ELR (cell line): ENCODE measurements at regions not wholly inside any gene's neighbourhood (a gene's known extent, or its start where the extent isn't known, plus 50 kb on each side); places are given as distances from the start of the nearest gene placed in this dataset.
"Not testable (repeated sequence)": the region's sequence is repeated elsewhere in the genome, so short reads cannot be mapped to it uniquely, and the experiment has no call there.

Experiments used
- DNase-seq: peaks from one replicate; pipeline ENCODE4 v3.0.0-alpha.2; 2015; ENCODE audit warnings: low read depth

GRCh38 chr11:100531290-100531689 is 155.8 kb upstream of the ARHGAP42 start:
- DNase-seq = not testable (repeated sequence)

GRCh38 chr11:100536979-100537378 is 150.1 kb upstream of the ARHGAP42 start:
- DNase-seq = no peak

GRCh38 chr11:100543386-100543785 is 143.7 kb upstream of the ARHGAP42 start:
- DNase-seq = no peak

DNA sequence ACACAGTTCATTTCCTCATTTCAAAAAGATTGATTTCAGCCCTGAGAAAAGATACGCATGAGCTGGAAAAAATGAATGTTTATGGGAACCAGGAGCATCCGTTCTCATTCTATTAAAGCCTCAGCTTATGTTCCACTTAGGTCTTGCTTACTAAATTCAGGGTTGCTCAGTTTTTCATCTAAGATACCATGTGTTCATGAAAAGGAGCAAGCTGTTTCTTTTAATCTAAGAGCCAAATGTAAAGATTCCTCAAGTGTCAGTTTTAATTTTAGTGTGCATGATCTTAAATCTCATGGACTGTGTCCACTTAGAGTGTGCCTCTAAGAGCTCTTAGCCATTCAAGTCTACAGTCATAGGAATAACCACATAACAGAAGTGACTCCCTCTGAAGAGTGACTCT is 141.5 kb upstream of the ARHGAP42 start:
- DNase-seq = no peak

GRCh38 chr11:100545970-100546369 is 141.1 kb upstream of the ARHGAP42 start:
- DNase-seq = no peak

DNA sequence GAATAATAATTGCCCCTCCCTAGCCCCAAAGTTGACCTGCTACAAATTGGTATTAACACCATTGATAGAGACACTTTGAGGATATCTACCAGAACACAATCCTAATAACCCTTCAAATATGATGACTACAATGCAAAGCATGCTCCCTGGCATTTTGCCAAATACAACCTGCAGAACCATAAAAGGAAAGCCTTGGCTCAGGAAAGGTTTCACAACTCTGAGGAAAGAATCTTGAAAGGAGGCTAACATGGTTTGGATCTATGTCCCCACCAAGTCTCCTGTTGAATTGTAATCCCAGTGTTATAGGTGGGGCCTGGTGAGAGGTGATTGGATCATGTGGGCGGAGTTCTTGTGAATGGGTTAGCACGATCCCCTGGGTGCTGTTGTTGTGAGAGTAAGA is 140.4 kb upstream of the ARHGAP42 start:
- DNase-seq = peak; percentile 42

DNA sequence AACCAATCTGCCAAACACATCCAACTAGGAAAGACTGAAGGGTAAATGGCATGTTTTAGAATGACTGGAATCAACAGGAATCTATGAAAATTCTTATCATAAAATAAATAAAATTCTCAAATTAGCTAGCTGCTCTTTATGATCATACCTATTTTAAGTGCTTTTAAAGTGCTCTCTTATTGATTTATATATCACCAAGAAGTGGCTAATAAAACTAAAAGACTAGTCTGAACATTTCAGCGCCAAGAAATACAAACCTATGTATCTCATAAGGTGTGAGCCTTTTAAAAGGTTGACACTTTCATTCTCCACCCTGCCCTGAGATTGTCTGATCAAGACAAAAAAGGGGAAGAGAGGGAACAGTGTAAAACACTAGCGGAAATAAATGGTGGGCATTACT is 136.8 kb upstream of the ARHGAP42 start:
- no peak for DNase-seq

DNA sequence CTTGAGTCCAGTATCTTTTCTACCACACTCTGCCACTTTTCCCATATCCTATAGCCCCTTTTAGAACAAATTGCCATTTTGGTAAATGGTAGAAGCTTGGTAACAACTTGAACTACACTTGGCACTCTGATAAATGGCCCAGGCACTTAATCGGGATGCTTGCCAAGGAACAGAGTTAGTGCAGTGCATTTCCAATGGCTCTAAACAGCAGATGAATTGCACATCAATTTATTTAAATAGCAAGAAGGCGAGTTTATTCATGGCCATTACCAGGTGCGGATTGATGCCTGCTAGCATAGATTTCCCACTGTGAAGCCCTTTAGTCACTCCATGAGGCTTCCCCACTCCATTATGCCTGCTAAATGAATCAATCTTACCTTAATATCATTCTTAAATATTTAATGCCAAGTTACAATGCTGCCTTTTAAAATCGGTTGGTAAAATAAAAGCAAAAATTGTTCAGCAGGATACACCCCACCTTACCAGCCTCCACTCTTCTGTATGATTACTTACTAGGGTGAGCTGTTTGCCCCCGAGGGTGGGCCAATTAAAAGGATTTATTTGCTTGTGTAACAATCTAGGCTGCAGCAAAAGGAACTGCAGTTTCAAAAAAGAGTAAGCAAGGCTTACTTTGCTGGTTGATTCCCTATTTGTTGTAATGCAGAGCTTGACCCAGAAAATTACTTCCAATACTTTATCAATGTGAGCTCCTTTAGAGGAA is 136.0 kb upstream of the ARHGAP42 start:
- DNase-seq = no peak

- no peak for DNase-seq
These were observed 131.2 kb upstream of the ARHGAP42 start for GRCh38 chr11:100555931-100556330.

DNA sequence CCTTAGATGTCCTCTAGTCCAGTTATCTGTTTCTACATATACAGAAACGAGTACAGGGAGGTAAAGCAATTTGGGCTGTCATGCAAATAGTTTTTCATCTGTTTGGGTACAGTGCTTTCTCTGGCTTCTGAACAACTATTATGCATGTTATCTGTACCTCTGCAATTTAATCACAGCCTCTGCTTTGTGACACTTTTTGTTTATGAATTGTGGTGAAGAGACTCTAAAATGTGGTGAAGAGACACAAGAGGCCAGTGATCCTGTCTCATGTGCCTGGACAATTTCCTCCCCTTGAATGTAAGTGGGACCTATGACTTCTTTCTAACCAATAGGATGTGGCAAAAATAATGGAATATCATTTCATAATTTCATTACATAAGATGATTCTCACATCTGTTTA is 130.3 kb upstream of the ARHGAP42 start:
- no peak for DNase-seq

- peak; percentile 71 for DNase-seq
These were observed 129.1 kb upstream of the ARHGAP42 start for GRCh38 chr11:100557830-100558611.

DNA sequence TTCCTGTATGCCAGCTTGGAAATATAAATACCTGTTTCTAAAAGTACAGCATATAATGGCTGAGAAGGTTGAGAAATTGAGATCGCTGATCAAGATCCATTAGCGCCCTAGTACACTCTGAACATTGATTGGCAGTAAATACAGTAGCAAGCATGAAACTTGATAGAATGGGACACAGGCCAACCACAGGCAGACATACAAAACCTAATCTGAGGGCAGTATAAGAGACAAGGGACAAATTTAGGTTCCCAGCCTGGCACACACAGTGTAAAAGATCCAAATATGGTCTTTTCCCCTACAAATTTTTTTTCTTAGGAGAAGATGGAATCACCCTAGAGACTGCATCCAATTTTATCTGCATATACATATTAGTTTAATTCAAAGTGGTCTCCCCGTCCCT is 126.5 kb upstream of the ARHGAP42 start:
- DNase-seq = no peak

DNA sequence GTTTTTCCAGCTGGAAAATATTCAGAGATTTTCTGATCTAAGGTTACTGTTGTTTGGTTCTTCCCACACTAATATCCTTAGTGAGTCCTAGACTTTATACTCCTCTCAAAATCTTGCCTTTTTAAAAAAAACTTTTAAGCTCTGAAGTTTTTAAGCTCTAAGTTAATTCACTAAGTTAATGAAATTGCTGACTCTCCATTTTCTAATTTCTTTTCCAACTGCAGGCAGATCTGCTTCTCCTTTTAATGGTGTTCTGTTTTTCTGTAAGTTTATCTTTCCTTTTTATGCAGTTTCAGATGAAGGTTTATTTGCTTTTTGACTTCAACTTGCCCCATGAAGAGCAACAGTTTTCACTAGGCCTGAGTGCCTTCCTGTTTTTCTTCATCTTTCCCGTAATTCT is 125.8 kb upstream of the ARHGAP42 start:
- DNase-seq = no peak

- DNase-seq = peak; percentile 84
These were observed 125.0 kb upstream of the ARHGAP42 start for GRCh38 chr11:100562128-100562527.

DNA sequence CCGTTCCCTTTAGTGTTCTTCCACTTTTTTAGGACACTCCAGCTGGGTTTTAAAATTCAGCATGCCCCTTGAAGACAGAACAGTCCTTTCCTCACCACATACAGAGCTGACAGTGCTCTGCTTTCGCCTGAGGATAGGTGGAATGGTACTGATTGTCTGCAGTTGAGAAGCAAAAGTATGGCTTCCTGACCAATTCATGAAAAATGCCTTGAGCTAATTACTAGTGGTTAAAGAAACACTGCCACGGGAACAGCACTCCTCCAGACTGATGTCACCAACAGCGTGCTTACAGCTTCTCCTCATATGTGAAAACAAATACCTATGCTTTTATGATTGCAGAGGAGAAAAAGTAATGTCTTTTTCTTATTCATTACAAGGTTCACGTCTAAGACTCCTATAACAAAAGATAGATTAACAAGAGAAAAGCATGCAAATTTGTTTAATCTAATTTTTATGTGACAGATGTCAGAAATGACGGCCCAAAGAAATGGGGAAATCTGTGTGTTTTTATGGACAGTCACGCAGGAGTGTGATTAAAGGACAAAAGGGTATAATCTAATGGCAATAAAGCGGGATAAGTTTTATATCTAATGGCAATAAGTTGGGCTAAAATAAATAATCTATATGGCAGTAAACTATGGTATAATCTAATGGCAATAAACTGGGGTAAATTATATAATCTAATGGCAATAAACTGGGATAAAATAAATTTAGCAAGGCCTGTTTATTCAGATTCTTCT is 123.4 kb upstream of the ARHGAP42 start:
- peak; percentile 50 for DNase-seq

- DNase-seq = no peak
These were observed 113.1 kb upstream of the ARHGAP42 start for GRCh38 chr11:100573911-100574513.

DNA sequence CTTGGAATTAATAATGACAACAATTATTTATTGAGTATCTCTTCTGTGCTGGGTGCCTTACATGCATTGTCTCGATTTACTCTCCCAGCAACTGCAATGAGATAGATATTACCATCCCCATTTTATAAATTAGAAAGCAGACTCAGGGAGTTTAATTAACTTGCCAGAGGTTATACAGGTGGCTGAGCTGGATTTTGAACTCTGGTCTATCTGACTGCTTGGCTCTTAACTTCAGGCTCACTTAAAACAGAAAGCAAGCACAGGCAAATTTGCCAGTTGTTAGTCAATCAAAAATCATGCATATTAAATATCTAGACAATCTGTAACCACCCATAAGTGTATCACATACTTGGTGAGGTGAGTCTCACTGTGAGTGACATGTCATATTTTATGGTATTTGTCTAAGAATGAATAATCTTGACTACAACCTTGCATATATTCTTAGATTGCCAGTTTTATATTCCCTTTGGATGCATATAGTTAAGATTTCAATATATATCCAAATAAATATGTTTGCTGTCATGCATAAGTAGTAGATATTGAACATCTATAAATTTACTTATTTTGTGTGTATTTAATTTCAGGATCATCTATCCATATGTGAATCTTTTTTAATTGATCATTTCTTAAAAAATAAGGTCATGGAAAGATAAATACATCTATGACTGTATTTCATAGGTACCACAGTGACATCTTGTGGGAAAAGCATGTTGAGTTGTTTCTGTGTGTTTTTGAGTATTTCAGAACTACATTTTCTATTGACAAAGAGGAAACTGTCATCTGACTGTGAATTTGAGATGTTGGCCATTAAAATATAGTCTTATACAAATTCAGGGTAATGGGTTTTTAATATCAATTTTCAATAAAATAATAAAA is 112.0 kb upstream of the ARHGAP42 start:
- DNase-seq = peak; percentile 61

GRCh38 chr11:100575860-100576717 is 111.0 kb upstream of the ARHGAP42 start:
- peak; percentile 74 for DNase-seq

DNA sequence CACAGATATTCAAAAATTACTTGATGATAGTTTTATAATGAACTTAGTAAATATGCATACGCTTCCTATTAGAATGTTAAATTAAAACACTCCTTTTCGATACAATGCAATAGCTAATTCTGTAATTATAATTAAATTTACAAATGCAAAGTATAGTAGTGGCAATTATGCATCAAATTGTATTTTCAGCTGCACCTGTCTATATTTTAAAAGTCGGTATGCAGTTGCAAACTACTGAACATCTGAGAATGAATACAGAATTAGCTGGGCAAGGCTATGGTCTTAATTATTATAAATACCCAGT is 110.4 kb upstream of the ARHGAP42 start:
- no peak for DNase-seq

- DNase-seq = peak; percentile 39
These were observed 108.2 kb upstream of the ARHGAP42 start for GRCh38 chr11:100578831-100579311.
